Glutamatergic neuron (in vitro differentiated cells): ENCODE measurements at regions not wholly inside any gene's neighbourhood (a gene's known extent, or its start where the extent isn't known, plus 50 kb on each side); places are given as distances from the start of the nearest gene placed in this dataset.
"Not testable (repeated sequence)": the region's sequence is repeated elsewhere in the genome, so short reads cannot be mapped to it uniquely, and the experiment has no call there.

Experiments used
- DNase-seq: peaks from one replicate; pipeline ENCODE4 v3.0.0; 2022
- H3K27ac Mint-ChIP-seq: one replicate; pipeline ENCODE4 v1.8.0; 2020; ENCODE audit warnings: mild to moderate bottlenecking, mixed read lengths, inconsistent platforms; ENCODE audit not compliant: unreplicated experiment
- H3K27me3 Mint-ChIP-seq: one replicate; pipeline ENCODE4 v1.8.0; 2020; ENCODE audit warnings: mild to moderate bottlenecking, moderate library complexity, mixed read lengths, inconsistent platforms; ENCODE audit not compliant: unreplicated experiment
- H3K36me3 Mint-ChIP-seq: one replicate; pipeline ENCODE4 v1.8.0; 2020; ENCODE audit warnings: mild to moderate bottlenecking, mixed read lengths, inconsistent platforms; ENCODE audit not compliant: unreplicated experiment
- H3K4me1 Mint-ChIP-seq: one replicate; pipeline ENCODE4 v1.8.0; 2020; ENCODE audit warnings: mild to moderate bottlenecking, low read depth, mixed read lengths, inconsistent platforms; ENCODE audit not compliant: unreplicated experiment
- H3K4me3 Mint-ChIP-seq: one replicate; pipeline ENCODE4 v1.8.0; 2020; ENCODE audit warnings: mild to moderate bottlenecking, mixed read lengths, inconsistent platforms; ENCODE audit not compliant: unreplicated experiment
- H3K9me3 Mint-ChIP-seq: one replicate; pipeline ENCODE4 v1.8.0; 2020; ENCODE audit warnings: mild to moderate bottlenecking, moderate library complexity, mixed read lengths, inconsistent platforms; ENCODE audit not compliant: unreplicated experiment
- TF ChIP-seq, protein P1 (sequence below): fragments of 200-600 bp; sonication (generic); IDR thresholded peaks from one replicate; pipeline ENCODE4 v1.5.0; 2021; ENCODE audit not compliant: partially characterized antibody, unreplicated experiment

DNA sequence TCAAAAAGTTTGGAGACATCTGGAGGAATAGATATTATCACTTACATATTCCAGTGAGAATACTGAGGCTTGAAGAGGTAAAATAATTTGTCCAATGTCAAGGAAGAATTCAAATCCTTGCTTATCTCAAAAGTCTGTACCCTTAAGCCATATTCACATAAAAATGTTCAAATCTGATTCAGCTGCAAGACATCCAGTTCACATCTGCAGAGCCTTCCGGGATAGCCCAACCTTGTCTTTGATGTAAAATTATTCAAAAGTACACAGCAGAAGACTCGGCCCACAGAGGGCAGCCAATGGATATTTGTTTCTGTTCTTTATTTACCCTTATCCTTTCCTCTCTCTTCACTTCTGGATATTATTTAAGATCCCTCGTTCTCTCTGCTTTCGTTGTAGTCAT is 1183.8 kb upstream of the WWC1 start:
- peaks cover 2% of the 10 kb centered on the region for H3K9me3 Mint-ChIP-seq
- H3K27ac Mint-ChIP-seq, result no peak overlapping the region

DNA sequence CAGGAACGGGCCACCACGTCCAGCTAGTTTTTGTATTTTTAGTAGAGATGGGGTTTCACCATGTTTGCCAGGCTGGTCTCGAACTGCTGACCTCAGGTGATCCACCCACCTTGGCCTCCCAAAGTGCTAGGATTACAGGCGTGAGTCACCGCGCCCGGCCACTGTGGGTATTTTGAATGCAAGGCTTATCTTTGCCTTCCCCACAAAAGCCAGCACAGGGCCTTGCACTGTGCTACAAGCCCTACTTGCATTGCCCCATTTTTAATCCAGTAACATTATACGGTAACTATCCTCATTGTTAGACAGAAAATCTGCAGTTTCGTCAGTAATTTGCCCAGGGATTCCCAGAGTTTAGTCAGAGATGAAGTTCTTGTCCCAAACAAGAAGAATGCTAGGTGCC is 1183.2 kb upstream of the WWC1 start:
- not testable (repeated sequence) for H3K27ac Mint-ChIP-seq, H3K4me3 Mint-ChIP-seq, H3K4me1 Mint-ChIP-seq, H3K9me3 Mint-ChIP-seq, H3K36me3 Mint-ChIP-seq, DNase-seq, H3K27me3 Mint-ChIP-seq

More for the DNA sequence above, 1183.8 kb upstream of the WWC1 start:
- no peak overlapping the region for H3K4me3 Mint-ChIP-seq
- TF ChIP-seq, protein P1, sequence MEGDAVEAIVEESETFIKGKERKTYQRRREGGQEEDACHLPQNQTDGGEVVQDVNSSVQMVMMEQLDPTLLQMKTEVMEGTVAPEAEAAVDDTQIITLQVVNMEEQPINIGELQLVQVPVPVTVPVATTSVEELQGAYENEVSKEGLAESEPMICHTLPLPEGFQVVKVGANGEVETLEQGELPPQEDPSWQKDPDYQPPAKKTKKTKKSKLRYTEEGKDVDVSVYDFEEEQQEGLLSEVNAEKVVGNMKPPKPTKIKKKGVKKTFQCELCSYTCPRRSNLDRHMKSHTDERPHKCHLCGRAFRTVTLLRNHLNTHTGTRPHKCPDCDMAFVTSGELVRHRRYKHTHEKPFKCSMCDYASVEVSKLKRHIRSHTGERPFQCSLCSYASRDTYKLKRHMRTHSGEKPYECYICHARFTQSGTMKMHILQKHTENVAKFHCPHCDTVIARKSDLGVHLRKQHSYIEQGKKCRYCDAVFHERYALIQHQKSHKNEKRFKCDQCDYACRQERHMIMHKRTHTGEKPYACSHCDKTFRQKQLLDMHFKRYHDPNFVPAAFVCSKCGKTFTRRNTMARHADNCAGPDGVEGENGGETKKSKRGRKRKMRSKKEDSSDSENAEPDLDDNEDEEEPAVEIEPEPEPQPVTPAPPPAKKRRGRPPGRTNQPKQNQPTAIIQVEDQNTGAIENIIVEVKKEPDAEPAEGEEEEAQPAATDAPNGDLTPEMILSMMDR, result no peak
- no peaks in the 10 kb centered on the region for H3K36me3 Mint-ChIP-seq
- no peaks in the 10 kb centered on the region for H3K27me3 Mint-ChIP-seq
- DNase-seq, result no peak
- no peaks in the 10 kb centered on the region for H3K4me1 Mint-ChIP-seq

- DNase-seq, result no peak
- H3K4me3 Mint-ChIP-seq, result no peak overlapping the region
- no peak overlapping the region for H3K27ac Mint-ChIP-seq
Measured at GRCh38 chr5:167112556-167112955, 1178.9 kb upstream of the WWC1 start.

DNA sequence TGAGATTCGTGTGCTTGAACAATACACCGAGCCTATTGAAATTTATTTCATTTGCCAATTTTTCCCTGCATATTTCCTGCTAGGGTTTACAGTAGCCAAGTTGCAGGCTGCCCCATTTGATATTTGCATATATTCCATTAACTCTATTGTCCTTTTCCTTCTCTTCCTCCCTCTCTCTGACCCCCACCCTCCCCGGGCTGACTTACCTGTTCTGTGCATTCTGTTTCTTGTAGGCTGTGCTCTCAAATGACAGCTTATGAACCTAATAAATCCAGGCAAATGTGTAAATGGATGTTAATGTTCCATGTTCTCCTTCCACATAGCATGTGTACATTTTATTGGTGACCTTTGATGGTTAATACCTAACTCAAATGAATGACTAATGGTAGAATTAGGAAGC is 1169.2 kb upstream of the WWC1 start:
- Mint-ChIP-seq H3K9me3 (no peaks in the 10 kb centered on the region), H3K36me3 (no peaks in the 10 kb centered on the region), H3K27ac (no peak overlapping the region), H3K4me1 (no peaks in the 10 kb centered on the region), H3K27me3 (peaks cover 1% of the 10 kb centered on the region), H3K4me3 (no peak overlapping the region)
- TF ChIP-seq, protein P1, result no peak
- DNase-seq, result no peak

More at GRCh38 chr5:167112556-167112955, 1178.9 kb upstream of the WWC1 start:
- TF ChIP-seq, protein P1, result no peak
- Mint-ChIP-seq H3K27me3 (no peaks in the 10 kb centered on the region), H3K36me3 (peaks cover 5% of the 10 kb centered on the region), H3K9me3 (no peaks in the 10 kb centered on the region), H3K4me1 (no peaks in the 10 kb centered on the region)

DNA sequence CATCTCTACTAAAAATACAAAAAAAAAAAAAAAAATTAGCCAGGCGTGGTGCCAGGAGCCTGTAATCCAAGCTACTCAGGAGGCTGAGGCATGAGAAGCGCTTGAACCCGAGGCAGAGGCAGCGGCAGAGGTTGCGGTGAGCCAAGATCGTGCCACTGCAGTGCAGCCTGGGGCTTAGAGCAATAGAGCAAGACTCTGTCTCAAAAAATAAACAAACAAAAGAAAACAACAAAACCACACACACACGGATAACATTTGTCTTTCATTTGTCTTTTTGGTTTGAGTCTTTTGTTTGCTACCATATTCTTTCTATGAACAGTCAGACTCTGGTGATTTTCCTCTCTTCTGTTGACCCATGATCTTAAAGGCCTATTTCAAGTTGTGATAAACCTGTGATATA is 1168.3 kb upstream of the WWC1 start:
- Mint-ChIP-seq H3K36me3 (no peaks in the 10 kb centered on the region), H3K4me1 (no peaks in the 10 kb centered on the region), H3K27me3 (peaks cover 1% of the 10 kb centered on the region), H3K4me3 (no peak overlapping the region), H3K9me3 (no peaks in the 10 kb centered on the region), H3K27ac (no peak overlapping the region)
- no peak for DNase-seq
- TF ChIP-seq, protein P1, result no peak

DNA sequence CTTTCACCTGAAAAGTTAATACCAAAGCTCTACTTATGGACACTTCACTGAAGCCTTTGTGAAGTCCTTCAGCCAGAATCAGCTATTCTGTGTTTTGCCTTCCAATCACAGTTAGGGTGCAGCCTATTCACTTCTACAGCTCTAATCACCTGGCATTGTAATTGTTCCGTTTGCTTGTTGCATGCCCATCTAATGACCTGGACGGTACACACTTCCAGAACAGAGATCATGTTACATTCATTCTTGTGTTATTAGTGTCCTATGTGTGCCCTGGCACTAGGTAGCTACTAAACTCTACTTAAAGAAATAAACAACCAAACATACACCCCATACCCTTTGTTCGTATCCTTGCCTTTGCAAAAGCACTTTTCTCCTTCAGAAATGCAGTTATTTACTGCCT is 1162.9 kb upstream of the WWC1 start:
- Mint-ChIP-seq H3K27ac (no peak overlapping the region), H3K36me3 (no peaks in the 10 kb centered on the region), H3K27me3 (peaks cover 1% of the 10 kb centered on the region), H3K4me1 (no peaks in the 10 kb centered on the region), H3K4me3 (no peak overlapping the region), H3K9me3 (no peaks in the 10 kb centered on the region)
- no peak for DNase-seq
- TF ChIP-seq, protein P1, result no peak
